ENCODE measurements at regions not wholly inside any gene's neighbourhood (a gene's known extent, or its start where the extent isn't known, plus 50 kb on each side); places are given as distances from the start of the nearest gene placed in this dataset.

DNA sequence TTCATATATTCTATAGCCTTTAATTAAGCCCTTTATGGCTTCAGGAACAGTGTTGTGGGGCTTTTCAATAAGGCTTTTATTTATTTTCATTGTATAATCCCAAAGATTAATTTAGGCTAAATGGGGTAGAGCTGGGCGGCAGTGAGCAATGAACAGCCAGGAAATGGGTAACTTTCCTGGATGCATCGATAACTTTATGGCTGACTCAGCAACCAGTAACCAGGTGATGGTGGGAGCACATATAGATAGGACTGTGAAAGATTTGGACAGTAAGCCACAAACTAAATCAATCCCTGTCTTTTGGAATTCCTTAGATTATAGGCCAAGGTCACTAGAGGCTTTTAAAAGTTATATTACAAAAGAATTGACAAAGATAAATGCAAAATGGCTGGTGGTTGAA, 1260.6 kb upstream of the CELF4 start:
- no peak for TF ChIP-seq ZNF274 (IDR thresholded peaks at IDR 0.05; ENCODE audit: low read depth, low read length)
- TF ChIP-seq YY1 (IDR thresholded peaks at IDR 0.05; ENCODE audit: insufficient read depth, insufficient read length): no peak
- TF ChIP-seq SUZ12 (IDR thresholded peaks at IDR 0.05; ENCODE audit: extremely low read depth, insufficient read depth, insufficient read length): no peak
- DNase-seq (ENCODE audit: low read depth, low spot score): no peak
- H3K9ac ChIP-seq (ENCODE audit: insufficient read length, low read depth): no peak overlapping the region
- H3K4me3 ChIP-seq (ENCODE audit: insufficient read length, low read depth): no peak overlapping the region
- H3K36me3 ChIP-seq (ENCODE audit: insufficient read depth, insufficient read length, low read length): no peaks in the 10 kb centered on the region
- no peaks in the 10 kb centered on the region for H3K4me1 ChIP-seq (ENCODE audit: insufficient read depth, insufficient read length)
- no peaks in the 10 kb centered on the region for H3K27me3 ChIP-seq (ENCODE audit: insufficient read depth, insufficient read length)
- H3K9me3 ChIP-seq (ENCODE audit: insufficient read depth, low read length): no peaks in the 10 kb centered on the region

DNA sequence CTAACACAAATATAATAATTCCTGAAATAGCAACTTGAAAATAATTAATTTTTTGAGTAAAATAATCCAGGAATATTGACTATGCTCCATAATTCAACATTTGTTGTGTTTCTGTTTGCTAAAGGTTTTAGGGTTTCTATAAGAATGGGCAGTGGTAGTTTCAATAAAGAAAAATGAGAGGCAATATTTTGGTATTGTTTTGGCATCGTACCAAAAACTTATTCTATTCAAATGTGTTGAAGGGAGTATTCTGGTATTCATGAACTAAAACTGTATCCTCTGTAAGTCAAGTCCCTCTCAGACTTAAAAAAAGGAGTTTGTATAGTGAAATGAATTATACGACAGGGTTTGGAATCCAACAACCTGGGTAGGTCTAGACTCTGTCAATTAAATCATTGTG, 1245.6 kb upstream of the CELF4 start:
- H3K4me1 ChIP-seq (ENCODE audit: insufficient read depth, insufficient read length): no peaks in the 10 kb centered on the region
- no peaks in the 10 kb centered on the region for H3K27me3 ChIP-seq (ENCODE audit: insufficient read depth, insufficient read length)
- no peak overlapping the region for H3K4me3 ChIP-seq (ENCODE audit: insufficient read length, low read depth)
- no peaks in the 10 kb centered on the region for H3K9me3 ChIP-seq (ENCODE audit: insufficient read depth, low read length)
- no peak for DNase-seq (ENCODE audit: low read depth, low spot score)
- TF ChIP-seq YY1 (IDR thresholded peaks at IDR 0.05; ENCODE audit: insufficient read depth, insufficient read length) (no peak), SUZ12 (IDR thresholded peaks at IDR 0.05; ENCODE audit: extremely low read depth, insufficient read depth, insufficient read length) (no peak), ZNF274 (IDR thresholded peaks at IDR 0.05; ENCODE audit: low read depth, low read length) (no peak)
- no peaks in the 10 kb centered on the region for H3K36me3 ChIP-seq (ENCODE audit: insufficient read depth, insufficient read length, low read length)
- no peak overlapping the region for H3K9ac ChIP-seq (ENCODE audit: insufficient read length, low read depth)

DNA sequence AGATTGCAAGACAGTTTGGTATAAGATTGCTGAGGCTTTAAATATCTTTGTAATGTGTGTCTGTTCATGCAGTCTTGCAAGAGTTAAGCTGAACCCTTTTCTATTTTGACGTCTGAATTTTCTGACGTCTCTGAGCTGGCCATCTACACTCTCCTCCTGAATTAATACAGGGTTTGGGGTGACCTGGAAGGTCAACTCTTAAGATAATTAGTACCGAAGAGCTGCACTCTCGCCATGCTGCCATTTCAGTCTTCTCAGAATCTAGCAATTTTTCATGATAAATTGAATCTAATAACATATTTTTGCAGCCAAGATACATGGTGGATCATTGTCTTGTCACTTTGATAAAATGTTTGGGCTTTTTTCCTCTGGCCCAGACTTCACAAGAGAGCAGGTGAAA, 1245.2 kb upstream of the CELF4 start:
- Histone ChIP-seq H3K4me3 (ENCODE audit: insufficient read length, low read depth) (no peak overlapping the region), H3K9ac (ENCODE audit: insufficient read length, low read depth) (no peak overlapping the region), H3K27me3 (ENCODE audit: insufficient read depth, insufficient read length) (no peaks in the 10 kb centered on the region), H3K4me1 (ENCODE audit: insufficient read depth, insufficient read length) (no peaks in the 10 kb centered on the region), H3K9me3 (ENCODE audit: insufficient read depth, low read length) (no peaks in the 10 kb centered on the region), H3K36me3 (ENCODE audit: insufficient read depth, insufficient read length, low read length) (no peaks in the 10 kb centered on the region)
- no peak for DNase-seq (ENCODE audit: low read depth, low spot score)
- TF ChIP-seq YY1 (IDR thresholded peaks at IDR 0.05; ENCODE audit: insufficient read depth, insufficient read length) (no peak), SUZ12 (IDR thresholded peaks at IDR 0.05; ENCODE audit: extremely low read depth, insufficient read depth, insufficient read length) (no peak), ZNF274 (IDR thresholded peaks at IDR 0.05; ENCODE audit: low read depth, low read length) (no peak)

GRCh38 chr18:38807915-38808314, 1242.3 kb upstream of the CELF4 start:
- H3K9me3 ChIP-seq (ENCODE audit: insufficient read depth, low read length): no peaks in the 10 kb centered on the region
- no peak for DNase-seq (ENCODE audit: low read depth, low spot score)
- H3K36me3 ChIP-seq (ENCODE audit: insufficient read depth, insufficient read length, low read length): no peaks in the 10 kb centered on the region
- H3K4me3 ChIP-seq (ENCODE audit: insufficient read length, low read depth): no peak overlapping the region
- no peak overlapping the region for H3K9ac ChIP-seq (ENCODE audit: insufficient read length, low read depth)
- H3K27me3 ChIP-seq (ENCODE audit: insufficient read depth, insufficient read length): no peaks in the 10 kb centered on the region
- no peaks in the 10 kb centered on the region for H3K4me1 ChIP-seq (ENCODE audit: insufficient read depth, insufficient read length)
- TF ChIP-seq YY1 (IDR thresholded peaks at IDR 0.05; ENCODE audit: insufficient read depth, insufficient read length): no peak
- no peak for TF ChIP-seq ZNF274 (IDR thresholded peaks at IDR 0.05; ENCODE audit: low read depth, low read length)
- no peak for TF ChIP-seq SUZ12 (IDR thresholded peaks at IDR 0.05; ENCODE audit: extremely low read depth, insufficient read depth, insufficient read length)

- TF ChIP-seq ZNF274 (IDR thresholded peaks at IDR 0.05; ENCODE audit: low read depth, low read length) (no peak), SUZ12 (IDR thresholded peaks at IDR 0.05; ENCODE audit: extremely low read depth, insufficient read depth, insufficient read length) (no peak), YY1 (IDR thresholded peaks at IDR 0.05; ENCODE audit: insufficient read depth, insufficient read length) (no peak)
- Histone ChIP-seq H3K4me1 (ENCODE audit: insufficient read depth, insufficient read length) (no peaks in the 10 kb centered on the region), H3K9ac (ENCODE audit: insufficient read length, low read depth) (no peak overlapping the region), H3K27me3 (ENCODE audit: insufficient read depth, insufficient read length) (no peaks in the 10 kb centered on the region), H3K4me3 (ENCODE audit: insufficient read length, low read depth) (no peak overlapping the region), H3K36me3 (ENCODE audit: insufficient read depth, insufficient read length, low read length) (no peaks in the 10 kb centered on the region), H3K9me3 (ENCODE audit: insufficient read depth, low read length) (no peaks in the 10 kb centered on the region)
- DNase-seq (ENCODE audit: low read depth, low spot score): no peak
These were observed 1239.7 kb upstream of the CELF4 start for GRCh38 chr18:38805256-38805655.

- Histone ChIP-seq H3K4me3 (ENCODE audit: insufficient read length, low read depth) (no peak overlapping the region), H3K27me3 (ENCODE audit: insufficient read depth, insufficient read length) (no peaks in the 10 kb centered on the region), H3K9me3 (ENCODE audit: insufficient read depth, low read length) (no peaks in the 10 kb centered on the region), H3K36me3 (ENCODE audit: insufficient read depth, insufficient read length, low read length) (no peaks in the 10 kb centered on the region), H3K9ac (ENCODE audit: insufficient read length, low read depth) (no peak overlapping the region), H3K4me1 (ENCODE audit: insufficient read depth, insufficient read length) (no peaks in the 10 kb centered on the region)
- no peak for TF ChIP-seq ZNF274 (IDR thresholded peaks at IDR 0.05; ENCODE audit: low read depth, low read length)
- no peak for TF ChIP-seq YY1 (IDR thresholded peaks at IDR 0.05; ENCODE audit: insufficient read depth, insufficient read length)
- TF ChIP-seq SUZ12 (IDR thresholded peaks at IDR 0.05; ENCODE audit: extremely low read depth, insufficient read depth, insufficient read length): no peak
- DNase-seq (ENCODE audit: low read depth, low spot score): peak; percentile 48
These were observed 1236.0 kb upstream of the CELF4 start for GRCh38 chr18:38801640-38802039.

GRCh38 chr18:38796762-38797161, 1231.2 kb upstream of the CELF4 start:
- TF ChIP-seq SUZ12 (IDR thresholded peaks at IDR 0.05; ENCODE audit: extremely low read depth, insufficient read depth, insufficient read length) (no peak), ZNF274 (IDR thresholded peaks at IDR 0.05; ENCODE audit: low read depth, low read length) (no peak), YY1 (IDR thresholded peaks at IDR 0.05; ENCODE audit: insufficient read depth, insufficient read length) (no peak)
- H3K4me3 ChIP-seq (ENCODE audit: insufficient read length, low read depth): no peak overlapping the region
- no peaks in the 10 kb centered on the region for H3K4me1 ChIP-seq (ENCODE audit: insufficient read depth, insufficient read length)
- no peak overlapping the region for H3K9ac ChIP-seq (ENCODE audit: insufficient read length, low read depth)
- DNase-seq (ENCODE audit: low read depth, low spot score): no peak
- H3K27me3 ChIP-seq (ENCODE audit: insufficient read depth, insufficient read length): no peaks in the 10 kb centered on the region
- no peaks in the 10 kb centered on the region for H3K36me3 ChIP-seq (ENCODE audit: insufficient read depth, insufficient read length, low read length)
- H3K9me3 ChIP-seq (ENCODE audit: insufficient read depth, low read length): no peaks in the 10 kb centered on the region

- Histone ChIP-seq H3K36me3 (ENCODE audit: insufficient read depth, insufficient read length, low read length) (no peaks in the 10 kb centered on the region), H3K9ac (ENCODE audit: insufficient read length, low read depth) (no peak overlapping the region), H3K4me3 (ENCODE audit: insufficient read length, low read depth) (no peak overlapping the region), H3K9me3 (ENCODE audit: insufficient read depth, low read length) (no peaks in the 10 kb centered on the region), H3K27me3 (ENCODE audit: insufficient read depth, insufficient read length) (no peaks in the 10 kb centered on the region), H3K4me1 (ENCODE audit: insufficient read depth, insufficient read length) (no peaks in the 10 kb centered on the region)
- no peak for TF ChIP-seq YY1 (IDR thresholded peaks at IDR 0.05; ENCODE audit: insufficient read depth, insufficient read length)
- no peak for TF ChIP-seq SUZ12 (IDR thresholded peaks at IDR 0.05; ENCODE audit: extremely low read depth, insufficient read depth, insufficient read length)
- TF ChIP-seq ZNF274 (IDR thresholded peaks at IDR 0.05; ENCODE audit: low read depth, low read length): no peak
- no peak for DNase-seq (ENCODE audit: low read depth, low spot score)
These were observed 1227.1 kb upstream of the CELF4 start for GRCh38 chr18:38792731-38793130.

All from NT2/D1 (cell line).